Stimulated activated naive B cell treated with anti-CD40 and anti-IgM and Interleukin-4, amounts not matched to agents 10 μg/mL and 1 μg/mL and 100 μg/mL, for 72 hours (primary cell): ENCODE measurements at regions not wholly inside any gene's neighbourhood (a gene's known extent, or its start where the extent isn't known, plus 50 kb on each side); places are given as distances from the start of the nearest gene placed in this dataset.
A peak's percentile ranks its signal among the peaks of the same experiment; 100 is the strongest.

Source experiments
- ATAC-seq, 2 donors: fragments of 150-1000 bp; cut with Tn5 transposase; replicated peaks; 2 replicates each; pipeline ENCODE4 v1.10.0; 2021; ENCODE audit warnings: moderate library complexity in 1 of 2
- DNase-seq: peaks from one replicate; pipeline ENCODE4 v3.0.0; 2021
- H3K27ac Mint-ChIP-seq: one replicate; pipeline ENCODE4 v1.8.0; 2022; ENCODE audit warnings: mild to moderate bottlenecking, mixed read lengths
- H3K27me3 Mint-ChIP-seq, 2 donors: one replicate each; pipeline ENCODE4 v1.8.0; 2022; ENCODE audit warnings: mixed read lengths in 2 of 2
- H3K36me3 Mint-ChIP-seq, 2 donors: one replicate each; pipeline ENCODE4 v1.8.0; 2022; ENCODE audit warnings: mixed read lengths in 2 of 2, mild to moderate bottlenecking in 1 of 2
- H3K4me1 Mint-ChIP-seq, 2 donors: one replicate each; pipeline ENCODE4 v1.8.0; 2022; ENCODE audit warnings: mixed read lengths in 2 of 2, mild to moderate bottlenecking in 1 of 2
- H3K4me3 Mint-ChIP-seq, 2 donors: one replicate each; pipeline ENCODE4 v1.8.0; 2022; ENCODE audit warnings: mild to moderate bottlenecking in 2 of 2, mixed read lengths in 2 of 2, moderate library complexity in 1 of 2
- H3K9me3 Mint-ChIP-seq, 2 donors: one replicate each; pipeline ENCODE4 v1.8.0; 2022; ENCODE audit warnings: mixed read lengths in 2 of 2, mild to moderate bottlenecking in 1 of 2

DNA sequence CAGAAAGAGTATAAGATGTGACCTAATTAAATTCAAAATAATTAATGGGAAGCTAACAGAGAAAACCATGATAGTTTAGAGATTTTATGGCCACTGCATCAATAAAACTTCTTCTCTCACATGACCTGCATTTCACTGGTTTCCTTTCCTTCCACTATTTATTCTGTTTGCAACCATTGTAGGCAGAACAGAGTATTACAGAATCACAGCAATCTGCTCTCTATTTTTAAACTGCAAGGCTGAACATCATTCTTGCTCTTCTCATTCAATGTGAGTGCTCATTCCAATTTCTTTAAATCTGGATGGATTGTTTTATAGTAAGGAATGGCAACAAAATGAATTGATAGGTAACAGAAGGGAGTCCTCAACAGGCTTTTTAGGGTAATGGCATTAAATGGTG is 715.5 kb upstream of the RAB6C start:
- Mint-ChIP-seq H3K4me1 (no peaks in the 10 kb centered on the region), H3K27me3 (peaks cover 8 to 9% of the 10 kb centered on the region in 2 donors), H3K9me3 (peaks cover 16 to 27% of the 10 kb centered on the region in 2 donors), H3K27ac (no peak overlapping the region), H3K4me3 (no peak overlapping the region), H3K36me3 (no peaks in the 10 kb centered on the region)
- DNase-seq (no peak), ATAC-seq (no peak)

DNA sequence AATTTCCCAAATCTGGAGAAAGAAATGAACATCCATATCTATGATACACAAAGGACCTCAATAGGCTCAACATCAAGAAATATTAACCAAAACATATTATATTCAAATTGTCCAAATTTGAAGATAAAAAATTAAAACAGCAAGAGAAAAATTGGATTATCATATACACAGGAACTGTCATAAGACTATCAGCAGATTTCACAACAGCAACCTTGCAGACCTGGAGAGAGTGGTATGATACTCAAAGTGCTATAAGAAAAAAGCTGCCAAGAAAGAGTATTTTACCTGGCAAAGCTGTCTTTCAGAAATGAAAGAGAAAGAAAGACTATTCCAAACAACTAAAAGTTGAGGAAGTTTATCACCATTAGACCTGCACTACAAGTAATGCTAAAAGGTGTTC is 711.9 kb upstream of the RAB6C start:
- peaks cover 18 to 30% of the 10 kb centered on the region in 2 donors for H3K9me3 Mint-ChIP-seq
- no peaks in the 10 kb centered on the region for H3K4me1 Mint-ChIP-seq
- ATAC-seq (no peak), DNase-seq (no peak)
- no peak overlapping the region for H3K27ac Mint-ChIP-seq
- no peaks in the 10 kb centered on the region for H3K36me3 Mint-ChIP-seq
- peaks cover 5 to 14% of the 10 kb centered on the region in 2 donors for H3K27me3 Mint-ChIP-seq
- no peak overlapping the region for H3K4me3 Mint-ChIP-seq

DNA sequence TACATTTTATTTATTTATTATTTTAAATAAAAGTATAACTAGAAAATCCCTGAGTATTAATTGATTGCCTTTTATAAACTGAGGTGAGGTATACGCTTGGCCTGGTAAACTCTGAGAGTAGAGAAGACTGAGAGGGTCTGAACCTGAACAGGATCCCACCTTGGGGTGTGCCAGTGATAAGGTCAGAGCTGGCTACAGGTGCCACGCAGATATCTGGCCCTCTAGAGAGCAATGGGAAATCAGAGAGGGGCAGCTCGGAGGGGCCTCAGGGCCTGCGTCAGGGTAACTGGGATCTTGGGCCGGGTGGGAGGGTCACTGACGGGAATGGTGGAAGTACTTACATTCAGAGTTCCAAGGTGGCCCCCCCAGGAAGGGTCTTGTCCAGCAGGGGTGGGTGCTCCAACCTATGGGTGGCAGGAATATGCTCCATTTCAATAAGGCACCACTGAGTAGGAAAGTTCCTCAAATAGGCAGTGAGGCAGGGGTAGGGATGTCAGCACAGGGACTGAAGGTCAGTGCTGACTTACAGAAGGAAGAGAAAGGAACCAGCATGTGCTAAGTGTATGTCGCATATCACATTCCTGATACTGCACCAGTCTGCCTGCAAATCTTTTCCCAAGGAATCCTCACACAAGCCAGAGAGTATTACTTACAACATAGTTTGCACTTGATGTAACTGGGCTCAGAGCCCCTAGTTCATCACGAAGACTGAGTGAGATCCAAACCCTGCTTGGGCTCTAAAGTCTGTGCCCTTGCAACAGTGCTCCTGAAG is 706.0 kb upstream of the RAB6C start:
- ATAC-seq (no peak), DNase-seq (no peak)
- H3K4me3 Mint-ChIP-seq: no peak overlapping the region
- H3K9me3 Mint-ChIP-seq: peaks cover 8 to 9% of the 10 kb centered on the region in 2 donors
- peaks cover 5 to 10% of the 10 kb centered on the region in 2 donors for H3K27me3 Mint-ChIP-seq
- H3K27ac Mint-ChIP-seq: no peak overlapping the region
- no peaks in the 10 kb centered on the region for H3K4me1 Mint-ChIP-seq
- H3K36me3 Mint-ChIP-seq: no peaks in the 10 kb centered on the region

DNA sequence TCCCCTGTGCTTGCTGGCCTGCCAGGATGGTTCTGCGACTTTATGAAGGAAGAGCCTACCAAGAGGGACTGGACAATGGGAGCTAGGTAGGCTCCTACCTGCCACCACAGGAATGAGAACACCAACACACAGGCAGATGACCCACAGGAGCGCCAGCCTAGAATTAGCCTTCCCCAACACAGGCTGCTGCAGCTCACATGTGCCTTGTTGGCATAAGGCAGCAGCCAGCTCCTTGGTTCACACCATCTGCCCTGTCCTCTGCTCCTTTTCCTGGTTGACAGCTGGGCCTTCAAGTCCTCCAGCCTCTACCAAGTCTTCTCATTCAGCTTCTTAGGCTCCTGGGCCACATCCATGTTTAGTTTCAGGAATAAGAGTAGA is 705.4 kb upstream of the RAB6C start:
- Mint-ChIP-seq H3K9me3 (peaks cover 7 to 9% of the 10 kb centered on the region in 2 donors), H3K27me3 (peaks cover 5 to 10% of the 10 kb centered on the region in 2 donors), H3K4me3 (no peak overlapping the region), H3K36me3 (no peaks in the 10 kb centered on the region), H3K4me1 (no peaks in the 10 kb centered on the region), H3K27ac (no peak overlapping the region)
- ATAC-seq: peak in 1 of 2 donors; percentile 12
- DNase-seq: no peak

DNA sequence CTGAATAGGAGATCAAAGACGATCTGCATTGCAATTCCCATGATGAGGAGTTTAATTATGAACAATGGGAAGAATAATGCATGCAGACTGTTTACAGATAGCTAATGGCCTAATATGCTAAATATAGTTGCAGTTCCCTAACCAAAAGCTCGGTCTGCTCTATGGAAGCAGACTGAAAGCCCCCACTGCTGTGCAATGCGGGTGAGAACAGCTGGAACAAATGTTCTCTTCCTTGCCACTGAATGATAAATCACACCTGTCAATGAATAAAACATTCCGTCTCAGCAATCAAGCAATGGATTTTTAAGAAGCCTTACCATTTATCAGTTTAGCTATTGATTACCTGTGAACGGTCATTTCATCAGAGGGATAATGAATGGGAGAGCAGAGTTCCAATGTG is 704.5 kb upstream of the RAB6C start:
- no peak overlapping the region for H3K4me3 Mint-ChIP-seq
- H3K36me3 Mint-ChIP-seq: no peaks in the 10 kb centered on the region
- DNase-seq (no peak), ATAC-seq (no peak)
- H3K27ac Mint-ChIP-seq: no peak overlapping the region
- peaks cover 7 to 8% of the 10 kb centered on the region in 2 donors for H3K9me3 Mint-ChIP-seq
- peaks cover 5 to 10% of the 10 kb centered on the region in 2 donors for H3K27me3 Mint-ChIP-seq
- no peaks in the 10 kb centered on the region for H3K4me1 Mint-ChIP-seq

DNA sequence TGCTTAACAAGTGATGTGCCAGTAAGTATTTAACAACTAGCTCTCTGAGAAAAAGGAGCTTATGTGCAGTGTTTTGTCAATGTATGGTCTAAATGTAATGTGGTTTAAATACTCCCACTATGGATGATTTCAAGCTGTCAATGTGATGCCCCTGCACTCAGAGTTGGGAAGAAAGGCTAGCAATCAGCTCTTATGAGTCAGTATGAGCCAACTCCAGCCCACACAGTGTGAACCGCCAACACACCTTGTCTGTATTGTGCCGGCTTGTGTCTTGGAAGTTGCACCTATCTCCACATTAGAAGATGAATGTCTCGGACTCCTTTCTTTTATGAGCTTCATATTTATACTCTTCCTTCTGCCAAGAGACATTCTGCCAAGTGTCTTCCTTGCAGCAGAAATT is 703.8 kb upstream of the RAB6C start:
- Mint-ChIP-seq H3K4me1 (no peaks in the 10 kb centered on the region), H3K36me3 (no peaks in the 10 kb centered on the region), H3K9me3 (peaks cover 0 to 2% of the 10 kb centered on the region in 2 donors), H3K4me3 (no peak overlapping the region), H3K27ac (no peak overlapping the region), H3K27me3 (peaks cover under 1 to 4% of the 10 kb centered on the region in 2 donors)
- ATAC-seq (no peak), DNase-seq (no peak)

DNA sequence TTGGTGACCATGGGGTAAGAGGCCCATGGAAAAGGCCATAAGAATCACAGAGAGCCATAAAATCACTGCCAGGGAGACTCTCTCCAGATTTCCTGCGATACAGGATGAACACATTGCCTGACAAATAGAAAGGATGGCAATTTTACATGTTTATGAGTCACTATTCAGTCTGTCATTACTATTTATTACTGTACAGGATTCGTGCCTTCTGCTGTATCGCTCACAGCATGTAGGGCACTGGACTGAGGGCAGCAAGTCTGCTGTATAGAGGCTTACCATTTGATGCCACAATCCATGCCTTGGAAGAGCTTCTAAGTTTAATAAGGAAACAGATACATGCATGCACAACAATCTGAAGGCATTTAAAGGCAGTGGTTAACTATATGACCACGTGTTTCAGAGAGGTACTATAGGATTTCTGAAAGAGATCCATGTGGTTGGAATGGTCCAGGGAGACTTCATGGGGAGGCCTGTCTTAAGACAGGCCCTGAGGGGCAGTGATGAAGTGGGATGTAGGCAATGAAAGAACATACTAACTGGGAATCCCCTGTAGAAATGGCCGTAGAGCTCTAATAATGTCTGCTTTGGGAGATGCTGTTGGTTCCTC is 702.4 kb upstream of the RAB6C start:
- H3K27ac Mint-ChIP-seq: no peak overlapping the region
- H3K4me3 Mint-ChIP-seq: no peak overlapping the region
- peaks cover 0 to 2% of the 10 kb centered on the region in 2 donors for H3K9me3 Mint-ChIP-seq
- no peaks in the 10 kb centered on the region for H3K36me3 Mint-ChIP-seq
- peaks cover 4 to 5% of the 10 kb centered on the region in 2 donors for H3K27me3 Mint-ChIP-seq
- no peak for ATAC-seq
- no peak for DNase-seq
- H3K4me1 Mint-ChIP-seq: no peaks in the 10 kb centered on the region

DNA sequence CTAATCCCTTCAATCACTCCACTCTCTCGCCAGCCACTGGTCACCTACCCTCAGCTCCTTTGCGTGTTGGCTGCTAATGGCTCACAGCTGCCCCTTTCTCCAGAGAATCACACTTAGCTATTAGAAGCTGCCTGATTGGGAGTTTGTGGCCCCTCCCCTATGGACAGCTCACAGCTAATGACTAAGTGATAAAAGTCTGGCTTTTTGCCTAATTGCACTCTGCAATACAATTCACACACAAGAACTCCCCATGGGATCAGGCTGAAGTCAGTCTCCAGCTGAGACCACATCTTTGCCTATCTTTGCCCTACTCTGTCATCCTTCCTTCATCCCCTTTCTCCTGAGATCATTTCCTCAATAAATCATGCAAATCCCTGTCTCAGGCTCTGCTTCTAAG is 701.9 kb upstream of the RAB6C start:
- Mint-ChIP-seq H3K36me3 (no peaks in the 10 kb centered on the region), H3K27me3 (peaks cover 4 to 5% of the 10 kb centered on the region in 2 donors), H3K4me3 (no peak overlapping the region), H3K27ac (no peak overlapping the region), H3K4me1 (no peaks in the 10 kb centered on the region), H3K9me3 (peaks cover 0 to 2% of the 10 kb centered on the region in 2 donors)
- ATAC-seq: no peak
- DNase-seq: no peak

DNA sequence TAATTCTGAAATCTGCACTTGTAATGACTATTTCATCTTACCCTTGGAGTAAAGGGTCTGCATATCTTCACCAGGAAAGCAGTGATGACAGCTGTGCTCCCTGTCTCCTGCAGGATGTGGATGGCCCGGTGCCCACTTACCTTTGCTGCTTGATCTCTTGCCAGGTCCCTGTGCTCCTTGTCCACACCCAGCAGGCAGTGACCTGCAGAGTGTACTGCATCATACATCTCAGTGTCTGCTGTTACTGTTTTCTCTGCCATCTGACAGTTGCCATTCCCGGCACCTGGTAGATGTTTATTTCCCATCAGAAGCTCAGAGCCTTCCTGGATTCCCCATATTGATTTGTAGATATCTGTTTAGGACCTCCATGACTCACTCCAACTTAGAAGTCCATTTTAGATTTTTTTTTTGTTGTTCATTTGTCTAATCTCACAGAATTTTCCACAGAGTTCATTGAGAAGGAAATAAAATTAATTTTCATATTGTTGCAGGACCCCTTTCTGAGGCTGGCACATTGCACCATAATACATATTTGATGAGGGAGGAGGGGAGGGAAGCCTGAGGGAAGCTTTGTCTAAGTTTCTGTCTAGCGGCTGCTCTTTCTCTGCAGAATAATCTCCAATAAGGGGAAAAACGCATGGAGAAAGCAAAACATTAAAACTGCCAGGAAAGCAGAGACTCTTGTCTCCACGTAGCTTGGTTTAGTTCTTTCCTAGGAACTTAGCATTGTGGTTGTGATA is 697.5 kb upstream of the RAB6C start:
- Mint-ChIP-seq H3K9me3 (peaks cover 4 to 6% of the 10 kb centered on the region in 2 donors), H3K4me3 (no peak overlapping the region), H3K36me3 (no peaks in the 10 kb centered on the region), H3K27ac (no peak overlapping the region), H3K27me3 (peaks cover 3 to 5% of the 10 kb centered on the region in 2 donors), H3K4me1 (no peaks in the 10 kb centered on the region)
- ATAC-seq (no peak), DNase-seq (no peak)

DNA sequence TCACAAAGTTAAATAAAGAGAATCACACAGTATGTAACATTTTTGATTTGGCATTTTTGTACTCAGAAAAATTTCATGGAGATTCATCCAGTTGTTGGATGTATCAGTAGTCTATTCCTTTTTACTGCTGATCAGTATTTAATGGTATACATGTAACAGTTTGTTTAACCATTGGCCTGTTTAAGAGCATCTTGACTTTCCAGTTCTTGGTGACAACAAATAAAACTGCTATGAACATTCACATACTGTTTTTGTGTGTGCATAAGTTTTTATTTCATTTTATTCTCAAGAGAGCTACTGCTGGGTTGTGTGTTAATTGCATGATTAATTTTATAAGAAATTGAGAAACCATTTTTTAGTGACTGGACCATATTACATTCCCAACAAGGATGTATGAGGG is 694.5 kb upstream of the RAB6C start:
- Mint-ChIP-seq H3K36me3 (no peaks in the 10 kb centered on the region), H3K9me3 (peaks cover 4% of the 10 kb centered on the region in 2 donors), H3K27me3 (peaks cover 3 to 5% of the 10 kb centered on the region in 2 donors), H3K4me3 (no peak overlapping the region), H3K4me1 (no peaks in the 10 kb centered on the region), H3K27ac (no peak overlapping the region)
- ATAC-seq (no peak), DNase-seq (no peak)

DNA sequence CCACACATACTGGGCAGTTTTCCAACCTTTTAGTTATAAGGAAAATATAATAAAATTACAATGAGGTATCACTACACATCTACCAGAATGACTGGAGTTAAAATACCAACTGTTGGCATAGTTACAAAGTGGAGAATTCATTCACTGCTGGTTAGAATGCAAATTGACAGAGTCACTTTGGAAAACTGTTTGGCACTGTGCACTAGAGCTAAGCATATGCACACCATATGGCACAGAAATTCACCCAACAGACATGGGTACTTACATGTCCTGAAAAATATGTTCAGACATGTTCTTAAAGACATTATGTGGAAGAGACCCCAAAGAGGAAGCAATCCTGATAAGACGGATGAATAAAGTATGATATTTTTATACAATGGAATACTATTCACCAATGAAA is 686.1 kb upstream of the RAB6C start:
- Mint-ChIP-seq H3K36me3 (no peaks in the 10 kb centered on the region), H3K27ac (no peak overlapping the region), H3K4me1 (peaks cover 0 to 5% of the 10 kb centered on the region in 2 donors), H3K27me3 (peaks cover 0 to 4% of the 10 kb centered on the region in 2 donors), H3K4me3 (no peak overlapping the region), H3K9me3 (peaks cover 2 to 10% of the 10 kb centered on the region in 2 donors)
- no peak for DNase-seq
- no peak for ATAC-seq

DNA sequence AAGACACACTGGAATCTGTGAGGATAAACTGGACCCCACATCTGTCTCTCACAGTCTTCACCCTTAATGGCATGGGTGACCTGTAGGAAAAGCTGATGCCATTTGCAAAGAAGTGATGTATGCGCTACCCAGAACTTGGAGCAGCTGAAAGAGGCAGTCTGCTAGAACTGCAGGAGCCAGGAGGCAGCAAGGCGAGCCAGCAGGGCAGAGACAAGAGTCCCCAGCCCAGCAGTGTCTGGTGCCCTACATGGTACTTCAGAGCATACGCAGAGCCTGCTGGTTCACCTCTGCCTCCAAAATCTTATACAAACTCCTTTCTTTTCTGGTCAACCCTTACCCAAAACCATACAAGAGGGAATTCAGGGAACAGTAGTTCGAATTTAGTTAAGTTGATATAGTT is 683.1 kb upstream of the RAB6C start:
- Mint-ChIP-seq H3K9me3 (peaks cover 2 to 10% of the 10 kb centered on the region in 2 donors), H3K27me3 (peaks cover 4 to 6% of the 10 kb centered on the region in 2 donors), H3K36me3 (no peaks in the 10 kb centered on the region), H3K27ac (no peak overlapping the region), H3K4me1 (peaks cover 0 to 5% of the 10 kb centered on the region in 2 donors), H3K4me3 (no peak overlapping the region)
- DNase-seq (no peak), ATAC-seq (no peak)

DNA sequence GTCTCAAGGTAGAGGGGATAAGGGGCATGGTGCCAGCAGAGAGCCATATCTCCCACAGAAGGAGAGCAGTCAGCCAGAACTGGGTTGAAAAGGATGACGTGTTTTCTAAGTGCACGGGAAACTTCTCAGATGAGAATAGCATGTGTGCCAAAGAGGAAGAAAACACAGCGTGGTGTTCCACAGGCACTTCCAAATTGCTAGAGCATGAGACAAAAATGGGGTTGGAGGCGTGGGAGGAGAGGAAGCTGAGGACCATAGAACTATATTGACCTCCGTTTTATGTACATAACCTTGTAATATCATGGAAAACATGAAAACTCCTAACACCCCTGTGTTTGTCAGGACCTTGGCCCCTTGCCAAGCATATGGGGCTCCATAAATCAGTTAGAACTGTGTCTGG is 682.7 kb upstream of the RAB6C start:
- ATAC-seq (no peak), DNase-seq (no peak)
- Mint-ChIP-seq H3K9me3 (peaks cover 2 to 10% of the 10 kb centered on the region in 2 donors), H3K4me1 (peaks cover 0 to 5% of the 10 kb centered on the region in 2 donors), H3K4me3 (no peak overlapping the region), H3K36me3 (no peaks in the 10 kb centered on the region), H3K27ac (no peak overlapping the region), H3K27me3 (peaks cover 4 to 6% of the 10 kb centered on the region in 2 donors)

DNA sequence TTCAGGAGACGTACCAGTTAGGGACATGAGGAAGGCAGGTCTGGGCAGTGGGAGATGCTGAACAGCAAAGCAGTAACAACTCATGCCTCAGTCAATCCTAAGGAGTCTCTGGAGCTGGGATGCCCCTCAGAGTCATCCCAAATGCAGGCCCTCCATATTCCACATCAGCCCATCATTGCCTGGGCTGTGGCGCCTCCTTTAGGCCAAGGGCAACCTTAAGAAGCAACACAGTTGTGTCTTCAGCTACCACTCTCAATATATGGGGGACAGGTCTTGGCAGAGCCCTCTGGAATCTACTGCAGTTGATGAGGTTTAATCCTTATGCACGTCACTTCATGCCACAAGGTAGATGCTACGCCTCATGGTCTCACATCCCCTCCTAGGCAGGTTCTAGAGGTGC is 682.0 kb upstream of the RAB6C start:
- H3K4me1 Mint-ChIP-seq: peaks cover 0 to 5% of the 10 kb centered on the region in 2 donors
- ATAC-seq: no peak
- H3K27me3 Mint-ChIP-seq: peaks cover 4 to 6% of the 10 kb centered on the region in 2 donors
- H3K36me3 Mint-ChIP-seq: no peaks in the 10 kb centered on the region
- H3K4me3 Mint-ChIP-seq: no peak overlapping the region
- peaks cover 2 to 10% of the 10 kb centered on the region in 2 donors for H3K9me3 Mint-ChIP-seq
- no peak for DNase-seq
- H3K27ac Mint-ChIP-seq: no peak overlapping the region
